ENCODE measurements at regions not wholly inside any gene's neighbourhood (a gene's known extent, or its start where the extent isn't known, plus 50 kb on each side); places are given as distances from the start of the nearest gene placed in this dataset.
"Not testable (repeated sequence)": the region's sequence is repeated elsewhere in the genome, so short reads cannot be mapped to it uniquely, and the experiment has no call there.

- H3K4me3 Mint-ChIP-seq, result no peak overlapping the region
- H3K9me3 Mint-ChIP-seq, result no peaks in the 10 kb centered on the region
- ATAC-seq, result no peak
- peaks cover 22% of the 10 kb centered on the region for H3K27me3 Mint-ChIP-seq
- DNase-seq, result no peak
- H3K4me1 Mint-ChIP-seq, result peaks cover 10% of the 10 kb centered on the region
- no peaks in the 10 kb centered on the region for H3K36me3 Mint-ChIP-seq (ENCODE audit: low read depth)
- H3K27ac Mint-ChIP-seq, result no peak overlapping the region
Measured at GRCh38 chr12:131221061-131221956, 267.6 kb downstream of the ADGRD1 start.

DNA sequence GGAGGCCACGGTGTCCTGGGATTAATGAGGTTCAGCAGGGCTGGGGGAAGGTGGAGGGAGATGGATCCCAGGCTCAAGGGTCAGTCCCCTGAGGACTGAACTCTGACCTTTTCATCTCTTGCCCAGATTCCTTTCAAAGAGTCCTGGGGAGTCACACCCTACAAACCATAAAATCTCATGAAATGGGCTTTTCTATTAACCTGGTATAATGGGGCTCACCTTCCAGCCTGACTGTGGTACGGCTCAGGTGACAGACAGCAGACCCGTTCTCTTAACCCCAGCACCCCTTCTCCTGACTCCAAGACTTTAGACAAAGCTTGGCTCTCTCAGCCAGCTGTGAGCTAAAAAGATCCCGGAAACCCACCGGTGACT, 268.2 kb downstream of the ADGRD1 start:
- Mint-ChIP-seq H3K36me3 (ENCODE audit: low read depth) (no peaks in the 10 kb centered on the region), H3K9me3 (no peaks in the 10 kb centered on the region), H3K27me3 (peaks cover 20% of the 10 kb centered on the region), H3K4me1 (peaks cover 10% of the 10 kb centered on the region), H3K4me3 (no peak overlapping the region), H3K27ac (no peak overlapping the region)
- ATAC-seq (no peak), DNase-seq (no peak)

DNA sequence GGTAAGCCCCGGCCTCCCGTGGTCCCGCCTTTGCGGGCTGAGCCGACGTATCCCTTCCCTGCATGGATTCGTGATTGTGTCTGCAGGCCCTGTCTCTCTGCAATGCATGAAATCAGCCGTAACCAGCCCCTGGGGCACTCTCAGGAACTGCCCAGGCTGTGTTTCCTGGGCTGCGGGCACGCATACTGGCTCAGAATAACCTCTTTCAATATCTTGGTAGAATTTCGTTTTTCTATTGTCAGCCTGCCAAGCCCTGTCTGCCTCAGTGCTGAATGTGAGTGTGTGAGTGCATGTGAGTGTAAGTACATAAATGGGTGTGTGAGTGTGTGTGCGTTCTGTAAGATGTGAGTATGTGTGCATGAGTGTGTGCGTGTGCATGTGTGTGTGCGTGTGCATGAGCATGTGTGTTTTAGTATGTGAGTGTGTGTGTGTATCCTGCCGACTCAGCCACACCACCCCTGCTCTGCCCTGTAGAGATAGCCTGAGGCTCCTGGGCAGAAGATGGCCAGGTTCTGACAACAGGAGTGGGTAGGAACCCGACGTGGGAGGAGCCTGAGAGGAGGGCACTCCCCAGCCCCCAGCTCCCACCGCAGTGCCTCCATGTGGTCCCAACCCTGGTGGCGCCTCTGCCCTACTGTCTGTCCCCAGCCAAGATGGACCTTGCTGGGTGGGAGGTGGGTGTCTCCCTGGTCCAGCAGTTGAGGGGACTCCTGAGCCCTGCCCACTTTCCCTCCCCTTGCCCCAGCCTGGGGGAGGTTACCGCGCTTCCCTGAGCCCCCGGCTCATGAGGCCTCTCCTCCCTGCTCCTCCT, 268.8 kb downstream of the ADGRD1 start:
- DNase-seq (no peak), ATAC-seq (peak; percentile 55)
- Mint-ChIP-seq H3K4me1 (peaks cover 8% of the 10 kb centered on the region), H3K27ac (no peak overlapping the region), H3K4me3 (no peak overlapping the region), H3K27me3 (peaks cover 14% of the 10 kb centered on the region), H3K9me3 (no peaks in the 10 kb centered on the region), H3K36me3 (ENCODE audit: low read depth) (no peaks in the 10 kb centered on the region)

GRCh38 chr12:131223171-131223761, 269.6 kb downstream of the ADGRD1 start:
- Mint-ChIP-seq H3K9me3 (no peaks in the 10 kb centered on the region), H3K27me3 (peaks cover 8% of the 10 kb centered on the region), H3K4me1 (peaks cover 8% of the 10 kb centered on the region), H3K4me3 (no peak overlapping the region), H3K27ac (no peak overlapping the region), H3K36me3 (ENCODE audit: low read depth) (no peaks in the 10 kb centered on the region)
- no peak for ATAC-seq
- no peak for DNase-seq

GRCh38 chr12:131223791-131224225, 270.1 kb downstream of the ADGRD1 start:
- no peaks in the 10 kb centered on the region for H3K9me3 Mint-ChIP-seq
- no peak overlapping the region for H3K4me3 Mint-ChIP-seq
- DNase-seq (no peak), ATAC-seq (no peak)
- H3K36me3 Mint-ChIP-seq (ENCODE audit: low read depth), result no peaks in the 10 kb centered on the region
- H3K27ac Mint-ChIP-seq, result no peak overlapping the region
- peaks cover 6% of the 10 kb centered on the region for H3K27me3 Mint-ChIP-seq
- peaks cover 8% of the 10 kb centered on the region for H3K4me1 Mint-ChIP-seq

DNA sequence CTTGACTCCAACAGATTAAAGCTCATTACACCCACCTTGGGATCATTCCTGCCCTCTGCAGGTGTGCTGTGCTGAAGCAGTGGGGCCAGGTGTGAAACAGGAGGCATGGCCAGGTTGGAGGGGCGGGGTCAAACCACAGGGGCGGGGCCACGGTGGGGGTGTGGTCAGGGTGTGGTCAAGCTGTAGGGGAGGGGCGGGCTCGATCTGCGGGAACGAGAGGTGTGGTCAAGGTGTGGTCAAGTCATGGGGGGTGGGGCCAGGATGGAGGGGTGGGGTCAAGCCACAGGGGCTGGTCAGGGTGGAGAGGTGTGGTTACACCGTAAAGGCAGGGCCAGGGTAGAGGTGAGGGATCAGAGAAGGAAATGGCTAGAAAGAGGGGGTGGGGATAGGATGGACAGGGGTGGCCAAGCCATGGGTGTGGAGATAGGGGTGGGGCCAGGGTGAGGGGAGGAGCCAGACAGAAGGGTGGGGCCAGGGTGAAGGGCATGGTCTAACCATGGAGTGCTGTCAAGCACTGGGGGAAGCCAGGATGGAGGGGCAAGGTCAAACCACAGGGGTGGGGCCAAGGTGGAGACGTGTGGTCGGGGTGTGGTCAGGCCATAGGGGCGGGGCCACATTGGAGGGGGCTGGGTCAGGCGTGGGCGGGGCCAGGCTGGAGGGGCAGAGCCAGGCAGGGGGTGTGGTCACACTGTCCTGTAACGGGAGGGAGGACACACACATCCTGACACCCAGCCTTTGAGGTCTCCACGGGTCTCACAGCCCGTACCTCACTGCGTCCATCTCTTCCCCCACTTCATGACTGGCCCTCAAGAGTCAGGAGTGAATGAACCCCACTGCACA, 270.7 kb downstream of the ADGRD1 start:
- peak; percentile 22 for ATAC-seq
- not testable (repeated sequence) for H3K36me3 Mint-ChIP-seq (ENCODE audit: low read depth); H3K4me3 Mint-ChIP-seq; H3K4me1 Mint-ChIP-seq; H3K27ac Mint-ChIP-seq; H3K9me3 Mint-ChIP-seq; DNase-seq; H3K27me3 Mint-ChIP-seq

GRCh38 chr12:131225066-131225380, 271.3 kb downstream of the ADGRD1 start:
- H3K36me3 Mint-ChIP-seq (ENCODE audit: low read depth); H3K4me1 Mint-ChIP-seq; H3K9me3 Mint-ChIP-seq; H3K27me3 Mint-ChIP-seq; ATAC-seq; H3K27ac Mint-ChIP-seq; H3K4me3 Mint-ChIP-seq; DNase-seq: not testable (repeated sequence)

GRCh38 chr12:131226345-131227265, 272.9 kb downstream of the ADGRD1 start:
- H3K27ac Mint-ChIP-seq, result no peak overlapping the region
- no peaks in the 10 kb centered on the region for H3K36me3 Mint-ChIP-seq (ENCODE audit: low read depth)
- DNase-seq (no peak), ATAC-seq (no peak)
- H3K27me3 Mint-ChIP-seq, result peaks cover 10% of the 10 kb centered on the region
- H3K4me1 Mint-ChIP-seq, result peaks cover 8% of the 10 kb centered on the region
- no peak overlapping the region for H3K4me3 Mint-ChIP-seq
- no peaks in the 10 kb centered on the region for H3K9me3 Mint-ChIP-seq

GRCh38 chr12:131227641-131228040, 273.9 kb downstream of the ADGRD1 start:
- H3K27me3 Mint-ChIP-seq; H3K36me3 Mint-ChIP-seq (ENCODE audit: low read depth): not testable (repeated sequence)

DNA sequence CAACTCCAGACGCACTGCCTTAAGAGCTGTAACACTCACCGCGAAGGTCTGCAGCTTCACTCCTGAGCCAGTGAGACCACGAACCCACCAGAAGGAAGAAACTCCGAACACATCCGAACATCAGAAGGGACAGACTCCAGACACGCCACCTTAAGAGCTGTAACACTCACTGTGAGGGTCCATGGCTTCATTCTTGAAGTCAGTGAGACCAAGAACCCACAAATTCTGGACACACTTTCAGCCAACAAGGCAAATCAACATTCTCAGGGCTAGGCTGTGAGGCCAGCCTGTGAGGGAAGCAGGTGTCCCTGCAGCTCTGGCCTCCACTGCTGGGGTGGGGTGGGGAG, 275.3 kb downstream of the ADGRD1 start:
- not testable (repeated sequence) for ATAC-seq; H3K36me3 Mint-ChIP-seq (ENCODE audit: low read depth); H3K27ac Mint-ChIP-seq; H3K27me3 Mint-ChIP-seq; H3K4me3 Mint-ChIP-seq; H3K9me3 Mint-ChIP-seq; H3K4me1 Mint-ChIP-seq; DNase-seq

More at GRCh38 chr12:131227641-131228040, 273.9 kb downstream of the ADGRD1 start:
- H3K4me3 Mint-ChIP-seq, DNase-seq, H3K9me3 Mint-ChIP-seq, H3K4me1 Mint-ChIP-seq, H3K27ac Mint-ChIP-seq, ATAC-seq: not testable (repeated sequence)

DNA sequence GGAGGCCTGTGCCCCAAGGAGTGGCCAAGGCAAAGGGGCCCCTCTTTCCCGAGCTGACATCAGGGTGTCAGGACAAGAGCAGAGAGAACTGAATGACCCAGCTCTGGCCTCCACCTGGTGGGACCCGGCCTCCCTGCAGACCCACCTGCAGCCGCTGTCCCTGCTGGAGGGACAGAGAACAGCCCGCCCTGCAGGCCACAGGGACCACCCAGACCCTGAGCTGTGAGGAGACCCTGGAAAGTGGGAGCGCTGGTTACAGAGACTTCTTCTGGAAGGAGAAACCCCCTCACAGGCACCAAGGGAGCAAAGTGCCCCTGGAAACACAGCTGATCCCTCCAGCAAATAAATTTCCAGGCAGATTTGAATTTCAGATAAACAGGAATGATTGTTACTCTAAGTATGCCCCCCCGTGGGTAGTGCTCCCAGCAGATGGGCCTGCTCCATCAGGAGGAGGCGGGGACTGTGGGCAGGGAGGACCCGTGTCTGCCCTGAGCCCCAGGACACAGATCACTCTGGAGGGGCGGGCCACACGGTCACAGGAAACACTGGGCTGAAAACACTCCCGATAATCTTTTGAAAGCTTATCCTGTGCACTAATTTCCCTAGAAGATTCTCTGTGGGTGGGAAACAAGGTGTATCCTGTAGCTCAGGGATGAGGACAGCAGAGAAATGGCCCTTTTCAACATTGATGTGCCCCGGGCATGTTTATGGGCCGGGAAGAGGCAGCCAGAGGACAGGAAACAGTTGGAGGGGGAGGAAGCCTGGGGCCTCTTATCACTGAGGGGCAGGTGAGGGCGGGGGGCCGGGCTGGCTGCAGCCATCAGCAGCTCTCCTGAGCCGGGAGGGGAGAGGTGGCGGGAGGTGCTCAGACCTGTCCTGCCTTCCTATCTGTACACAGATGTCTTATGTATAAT, 276.0 kb downstream of the ADGRD1 start:
- ATAC-seq (no peak), DNase-seq (no peak)
- Mint-ChIP-seq H3K9me3 (no peaks in the 10 kb centered on the region), H3K27me3 (peaks cover 8% of the 10 kb centered on the region), H3K27ac (no peak overlapping the region), H3K4me3 (no peak overlapping the region), H3K4me1 (peaks cover 4% of the 10 kb centered on the region), H3K36me3 (ENCODE audit: low read depth) (no peaks in the 10 kb centered on the region)

- Mint-ChIP-seq H3K9me3 (no peaks in the 10 kb centered on the region), H3K4me1 (peaks cover 4% of the 10 kb centered on the region), H3K36me3 (ENCODE audit: low read depth) (no peaks in the 10 kb centered on the region), H3K27ac (no peak overlapping the region), H3K27me3 (peaks cover 8% of the 10 kb centered on the region), H3K4me3 (no peak overlapping the region)
- ATAC-seq (no peak), DNase-seq (no peak)
Measured at GRCh38 chr12:131230340-131231031, 276.8 kb downstream of the ADGRD1 start.

Measured in activated naive CD8-positive, alpha-beta T cell treated with anti-CD3 and anti-CD28 coated beads, Interleukin-2, amount 50 U/mL, for 24 hours (primary cell).